HCT116 (cell line): ENCODE measurements at regions not wholly inside any gene's neighbourhood (a gene's known extent, or its start where the extent isn't known, plus 50 kb on each side); places are given as distances from the start of the nearest gene placed in this dataset.

Experiments used
- ATAC-seq: fragments of 200-7000 bp; cut with Tn5 transposase; 2 replicates; pipeline ENCODE4 v1.9.1; 2020; ENCODE audit warnings: mild to moderate bottlenecking, moderate library complexity
- BruUV-seq: library from RNA; stranded (reverse); fragments of 400-500 nt; replicated peaks from 2 replicates; lab custom pipeline; 2021; lab: Mats Ljungman, UMichigan
- CTCF ChIA-PET: fragments of 300-600 bp; sonication (Branson Sonifier 250); formaldehyde crosslinking; loops from one replicate; lab custom pipeline; 2021; ENCODE audit warnings: antibody characterized with exemption; lab: Charles Lee
- POLR2A ChIA-PET: fragments of 300-600, 350-600 bp; sonication (Branson Sonifier 250); formaldehyde crosslinking; loops from one replicate; lab custom pipeline; 2021; ENCODE audit warnings: antibody characterized with exemption; lab: Charles Lee
- RAD21 ChIA-PET, 2 experiments: fragments of 300-600 bp; sonication (Branson Sonifier 250); formaldehyde crosslinking; loops; one replicate each; lab custom pipeline; 2023; ENCODE audit warnings: low total read pairs in 2 of 2; ENCODE audit not compliant: uncharacterized antibody in 2 of 2, unreplicated experiment in 2 of 2, low non-redundant PET in 1 of 2; lab: Charles Lee
- DNase-seq: peaks from one replicate; pipeline ENCODE4 v3.0.0-alpha.2; 2010; ENCODE audit warnings: low read depth, low spot score
- H2AFZ ChIP-seq: fragments of 200-600 bp; shearing (Covaris generic), sonication (generic); 2 replicates; pipeline ENCODE4 v1.6.1; 2017; ENCODE audit warnings: low read depth, mixed run types, mixed read lengths, antibody characterized with exemption, low read length; ENCODE audit not compliant: poor library complexity, severe bottlenecking
- H3K27ac ChIP-seq: 2 replicates; pipeline ENCODE4 v1.5.1; 2012; ENCODE audit warnings: low read depth, low read length
- H3K27me3 ChIP-seq: fragments of 200-600 bp; sonication (generic); 2 replicates; pipeline ENCODE4 v1.6.1; 2016; ENCODE audit warnings: mixed run types, low read length, mixed read lengths; ENCODE audit not compliant: insufficient read depth
- H3K36me3 ChIP-seq, 2 experiments: fragments of 200-500 bp in 1 of 2; fragments of 200-600 bp in 1 of 2; sonication (Bioruptor generic) in 1 of 2; sonication (generic) in 1 of 2; 2 replicates each; pipeline versions ENCODE4 v1.5.1 to v1.6.1; 2014 to 2016; ENCODE audit warnings: low read length in 2 of 2, inconsistent platforms in 1 of 2, mixed read lengths in 1 of 2, mixed run types in 1 of 2; ENCODE audit not compliant: insufficient read depth in 2 of 2, control insufficient read depth in 1 of 2
- H3K4me1 ChIP-seq, 2 experiments: fragments of 200-600 bp in 1 of 2; sonication (generic) in 1 of 2; 2 replicates each; pipeline versions ENCODE4 v1.5.1 to v1.6.1; 2012 to 2017; ENCODE audit warnings: low read length in 2 of 2, inconsistent platforms in 1 of 2, mild to moderate bottlenecking in 1 of 2, mixed read lengths in 1 of 2, mixed run types in 1 of 2, moderate library complexity in 1 of 2; ENCODE audit not compliant: insufficient read depth in 2 of 2, control insufficient read depth in 1 of 2
- H3K4me2 ChIP-seq: fragments of 200-600 bp; sonication (generic); 2 replicates; pipeline ENCODE4 v1.6.1; 2017; ENCODE audit warnings: mixed run types, low read length, mixed read lengths
- H3K4me3 ChIP-seq, 2 experiments: fragments of 200-600 bp in 1 of 2; sonication (generic) in 1 of 2; replicated peaks in 1 of 2; 2 replicates each; pipeline ENCODE4 v1.5.1; 2011 to 2016; ENCODE audit warnings: low read length in 2 of 2, control low read depth in 1 of 2, low read depth in 1 of 2, mild to moderate bottlenecking in 1 of 2, mixed read lengths in 1 of 2, mixed run types in 1 of 2
- H3K79me2 ChIP-seq: fragments of 200-600 bp; sonication (generic); 2 replicates; pipeline ENCODE4 v1.6.1; 2017; ENCODE audit warnings: mild to moderate bottlenecking, mixed run types, low read length, moderate library complexity, mixed read lengths; ENCODE audit not compliant: insufficient read depth
- H3K9ac ChIP-seq: fragments of 200-600 bp; sonication (generic); 2 replicates; pipeline ENCODE4 v1.6.1; 2016; ENCODE audit warnings: low read length, mixed read lengths
- H3K9me2 ChIP-seq: fragments of 200-600 bp; sonication (generic), shearing (Covaris generic); 2 replicates; pipeline ENCODE4 v1.6.1; 2017; ENCODE audit warnings: mixed run types, mild to moderate bottlenecking, moderate library complexity; ENCODE audit not compliant: insufficient read depth
- H3K9me3 ChIP-seq, 2 experiments: fragments of 200-500 bp in 1 of 2; fragments of 200-600 bp in 1 of 2; sonication (Bioruptor generic) in 1 of 2; sonication (generic) in 1 of 2; 2 replicates each; pipeline ENCODE4 v1.6.1; 2014 to 2017; ENCODE audit warnings: low read length in 2 of 2, mixed read lengths in 2 of 2, inconsistent platforms in 1 of 2, low read depth in 1 of 2, mild to moderate bottlenecking in 1 of 2, mixed run types in 1 of 2, moderate library complexity in 1 of 2; ENCODE audit not compliant: control insufficient read depth in 1 of 2, insufficient read depth in 1 of 2
- H4K20me1 ChIP-seq: fragments of 200-600 bp; sonication (generic), shearing (Covaris generic); 2 replicates; pipeline ENCODE4 v1.6.1; 2017; ENCODE audit warnings: mixed run types, mild to moderate bottlenecking, moderate library complexity; ENCODE audit not compliant: insufficient read depth
- CBX3 ChIP-seq: IDR thresholded peaks from 2 replicates; pipeline ENCODE4 v1.6.1; 2012; ENCODE audit warnings: low read depth
- CEBPB ChIP-seq: IDR thresholded peaks from 2 replicates; pipeline ENCODE4 v1.6.1; 2012; ENCODE audit warnings: low read depth
- EGR1 ChIP-seq: IDR thresholded peaks from 2 replicates; pipeline ENCODE4 v1.6.1; 2012; ENCODE audit warnings: low read depth
- ELF1 ChIP-seq: IDR thresholded peaks from 2 replicates; pipeline ENCODE4 v1.6.1; 2012; ENCODE audit warnings: low read depth, borderline replicate concordance
- EZH2phosphoT487 ChIP-seq: fragments of 200-600 bp; IDR thresholded peaks from 2 replicates; pipeline ENCODE4 v1.6.1; 2018; ENCODE audit warnings: antibody characterized with exemption, borderline replicate concordance
- FOSL1 ChIP-seq: IDR thresholded peaks from 2 replicates; pipeline ENCODE4 v1.6.1; 2012; ENCODE audit warnings: low read depth
- JUND ChIP-seq: IDR thresholded peaks from 2 replicates; pipeline ENCODE4 v1.6.1; 2012
- MAX ChIP-seq: IDR thresholded peaks from 2 replicates; pipeline ENCODE4 v1.6.1; 2012
- POLR2AphosphoS5 ChIP-seq: IDR thresholded peaks from 2 replicates; pipeline ENCODE4 v1.6.1; 2011; ENCODE audit warnings: mild to moderate bottlenecking, low read depth, low read length, moderate library complexity
- RAD21 ChIP-seq: IDR thresholded peaks from 2 replicates; pipeline ENCODE4 v1.6.1; 2012; ENCODE audit warnings: low read depth, mild to moderate bottlenecking
- SIN3A ChIP-seq: IDR thresholded peaks from 2 replicates; pipeline ENCODE4 v1.6.1; 2012; ENCODE audit warnings: low read depth
- SRF ChIP-seq: IDR thresholded peaks from 2 replicates; pipeline ENCODE4 v1.6.1; 2012; ENCODE audit warnings: low read depth
- TCF7L2 ChIP-seq: IDR thresholded peaks from 2 replicates; pipeline ENCODE4 v1.7.0; 2011; ENCODE audit warnings: borderline replicate concordance, inconsistent platforms; ENCODE audit not compliant: insufficient read depth, insufficient read length; ENCODE audit errors: extremely low read depth
- YY1 ChIP-seq: IDR thresholded peaks from 2 replicates; pipeline ENCODE4 v1.6.1; 2011; ENCODE audit warnings: low read length, low read depth, moderate library complexity, mild to moderate bottlenecking; ENCODE audit not compliant: insufficient replicate concordance; ENCODE audit errors: extremely low read depth
- ZFX ChIP-seq: fragments of 450-650 bp; IDR thresholded peaks from 2 replicates; pipeline ENCODE4 v1.6.1; 2017
- ZNF274 ChIP-seq: fragments of 200-500 bp; sonication (Bioruptor generic); IDR thresholded peaks from 2 replicates; pipeline ENCODE4 v1.6.1; 2014; ENCODE audit warnings: mild to moderate bottlenecking, low read depth, low read length, inconsistent platforms
- intact Hi-C: fragments of 100-400 bp; cut with micrococcal nuclease; formaldehyde crosslinking; loops from 2 replicates; pipeline ENCODE4 v1.10.0; 2022
- TF ChIP-seq, protein P1 (sequence below): IDR thresholded peaks from 2 replicates; pipeline ENCODE4 v1.6.1; 2012
- TF ChIP-seq, protein P2 (sequence below), 3 experiments: fragments of 200-600 bp in 1 of 3; sonication (generic) in 1 of 3; IDR thresholded peaks in 2 of 3; conservative IDR thresholded peaks in 1 of 3; 2 replicates each; pipeline ENCODE4 v1.5.1; 2012 to 2017; ENCODE audit warnings: low read depth in 2 of 3, low read length in 2 of 3, antibody characterized with exemption in 1 of 3, borderline replicate concordance in 1 of 3, control low read depth in 1 of 3, mild to moderate bottlenecking in 1 of 3, mixed read lengths in 1 of 3, mixed run types in 1 of 3, moderate library complexity in 1 of 3; ENCODE audit not compliant: insufficient read depth in 1 of 3
- TF ChIP-seq, protein P3 (sequence below): IDR thresholded peaks from 2 replicates; pipeline ENCODE4 v1.6.1; 2012; ENCODE audit warnings: low read depth
- TF ChIP-seq, protein P4 (sequence below): IDR thresholded peaks from 2 replicates; pipeline ENCODE4 v1.6.1; 2011; ENCODE audit warnings: mild to moderate bottlenecking, low read length, moderate library complexity; ENCODE audit not compliant: insufficient replicate concordance; ENCODE audit errors: extremely low read depth

DNA sequence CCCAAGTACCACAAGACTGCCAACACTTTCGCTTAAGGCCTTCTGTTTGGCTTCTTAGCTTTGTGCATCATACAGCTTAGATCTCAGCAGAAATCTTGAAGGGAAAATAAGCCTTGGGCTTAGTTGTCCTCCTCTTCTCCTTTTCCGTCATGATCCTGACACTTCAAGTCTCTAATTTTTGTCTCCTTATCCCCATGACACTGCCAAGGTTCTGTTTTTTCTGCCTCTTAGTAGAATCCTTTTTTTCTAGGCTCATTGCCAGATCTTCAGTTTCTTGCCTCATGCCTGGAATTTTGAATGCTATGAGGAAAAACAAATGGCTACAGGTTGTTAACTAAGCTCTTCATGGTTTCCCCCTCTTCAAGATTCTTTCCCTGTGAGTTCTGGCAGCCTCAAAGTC lies 450.4 kb downstream of the LRFN5 start:
- H3K36me3 ChIP-seq: no peaks in the 10 kb centered on the region
- H4K20me1 ChIP-seq: no peaks in the 10 kb centered on the region
- no peaks in the 10 kb centered on the region for H3K79me2 ChIP-seq
- no peak for DNase-seq
- H3K9me2 ChIP-seq: no peaks in the 10 kb centered on the region
- no peak overlapping the region for H3K4me3 ChIP-seq
- no peak overlapping the region for H2AFZ ChIP-seq
- BruUV-seq: no TSS peak
- ChIA-PET RAD21 (no interaction called here), CTCF (no interaction called here), POLR2A (no interaction called here)
- intact Hi-C loops: no loop called here
- H3K9me3 ChIP-seq: no peaks in the 10 kb centered on the region
- H3K4me1 ChIP-seq: no peaks in the 10 kb centered on the region
- H3K27me3 ChIP-seq: no peaks in the 10 kb centered on the region
- ATAC-seq: no peak
- no peak overlapping the region for H3K4me2 ChIP-seq
- no peak overlapping the region for H3K27ac ChIP-seq
- H3K9ac ChIP-seq: no peak overlapping the region
- TF ChIP-seq, protein P1, sequence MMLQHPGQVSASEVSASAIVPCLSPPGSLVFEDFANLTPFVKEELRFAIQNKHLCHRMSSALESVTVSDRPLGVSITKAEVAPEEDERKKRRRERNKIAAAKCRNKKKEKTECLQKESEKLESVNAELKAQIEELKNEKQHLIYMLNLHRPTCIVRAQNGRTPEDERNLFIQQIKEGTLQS: no peak
- no peak for TF ChIP-seq ZFX
- TF ChIP-seq, protein P2, sequence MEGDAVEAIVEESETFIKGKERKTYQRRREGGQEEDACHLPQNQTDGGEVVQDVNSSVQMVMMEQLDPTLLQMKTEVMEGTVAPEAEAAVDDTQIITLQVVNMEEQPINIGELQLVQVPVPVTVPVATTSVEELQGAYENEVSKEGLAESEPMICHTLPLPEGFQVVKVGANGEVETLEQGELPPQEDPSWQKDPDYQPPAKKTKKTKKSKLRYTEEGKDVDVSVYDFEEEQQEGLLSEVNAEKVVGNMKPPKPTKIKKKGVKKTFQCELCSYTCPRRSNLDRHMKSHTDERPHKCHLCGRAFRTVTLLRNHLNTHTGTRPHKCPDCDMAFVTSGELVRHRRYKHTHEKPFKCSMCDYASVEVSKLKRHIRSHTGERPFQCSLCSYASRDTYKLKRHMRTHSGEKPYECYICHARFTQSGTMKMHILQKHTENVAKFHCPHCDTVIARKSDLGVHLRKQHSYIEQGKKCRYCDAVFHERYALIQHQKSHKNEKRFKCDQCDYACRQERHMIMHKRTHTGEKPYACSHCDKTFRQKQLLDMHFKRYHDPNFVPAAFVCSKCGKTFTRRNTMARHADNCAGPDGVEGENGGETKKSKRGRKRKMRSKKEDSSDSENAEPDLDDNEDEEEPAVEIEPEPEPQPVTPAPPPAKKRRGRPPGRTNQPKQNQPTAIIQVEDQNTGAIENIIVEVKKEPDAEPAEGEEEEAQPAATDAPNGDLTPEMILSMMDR (IDR thresholded peaks at IDR 0.05 in 2 of 3, conservative IDR thresholded peaks at IDR 0.05 in 1 of 3; ENCODE audit: borderline replicate concordance in 1 of 3, insufficient read depth in 1 of 3, low read depth in 2 of 3, low read length in 2 of 3): no peak
- no peak for TF ChIP-seq TCF7L2
- TF ChIP-seq SRF: no peak
- TF ChIP-seq, protein P3, sequence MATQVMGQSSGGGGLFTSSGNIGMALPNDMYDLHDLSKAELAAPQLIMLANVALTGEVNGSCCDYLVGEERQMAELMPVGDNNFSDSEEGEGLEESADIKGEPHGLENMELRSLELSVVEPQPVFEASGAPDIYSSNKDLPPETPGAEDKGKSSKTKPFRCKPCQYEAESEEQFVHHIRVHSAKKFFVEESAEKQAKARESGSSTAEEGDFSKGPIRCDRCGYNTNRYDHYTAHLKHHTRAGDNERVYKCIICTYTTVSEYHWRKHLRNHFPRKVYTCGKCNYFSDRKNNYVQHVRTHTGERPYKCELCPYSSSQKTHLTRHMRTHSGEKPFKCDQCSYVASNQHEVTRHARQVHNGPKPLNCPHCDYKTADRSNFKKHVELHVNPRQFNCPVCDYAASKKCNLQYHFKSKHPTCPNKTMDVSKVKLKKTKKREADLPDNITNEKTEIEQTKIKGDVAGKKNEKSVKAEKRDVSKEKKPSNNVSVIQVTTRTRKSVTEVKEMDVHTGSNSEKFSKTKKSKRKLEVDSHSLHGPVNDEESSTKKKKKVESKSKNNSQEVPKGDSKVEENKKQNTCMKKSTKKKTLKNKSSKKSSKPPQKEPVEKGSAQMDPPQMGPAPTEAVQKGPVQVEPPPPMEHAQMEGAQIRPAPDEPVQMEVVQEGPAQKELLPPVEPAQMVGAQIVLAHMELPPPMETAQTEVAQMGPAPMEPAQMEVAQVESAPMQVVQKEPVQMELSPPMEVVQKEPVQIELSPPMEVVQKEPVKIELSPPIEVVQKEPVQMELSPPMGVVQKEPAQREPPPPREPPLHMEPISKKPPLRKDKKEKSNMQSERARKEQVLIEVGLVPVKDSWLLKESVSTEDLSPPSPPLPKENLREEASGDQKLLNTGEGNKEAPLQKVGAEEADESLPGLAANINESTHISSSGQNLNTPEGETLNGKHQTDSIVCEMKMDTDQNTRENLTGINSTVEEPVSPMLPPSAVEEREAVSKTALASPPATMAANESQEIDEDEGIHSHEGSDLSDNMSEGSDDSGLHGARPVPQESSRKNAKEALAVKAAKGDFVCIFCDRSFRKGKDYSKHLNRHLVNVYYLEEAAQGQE: no peak
- TF ChIP-seq POLR2AphosphoS5: no peak
- TF ChIP-seq JUND: no peak
- no peak for TF ChIP-seq CBX3
- no peak for TF ChIP-seq MAX
- no peak for TF ChIP-seq ELF1
- no peak for TF ChIP-seq RAD21
- no peak for TF ChIP-seq FOSL1
- TF ChIP-seq, protein P4, sequence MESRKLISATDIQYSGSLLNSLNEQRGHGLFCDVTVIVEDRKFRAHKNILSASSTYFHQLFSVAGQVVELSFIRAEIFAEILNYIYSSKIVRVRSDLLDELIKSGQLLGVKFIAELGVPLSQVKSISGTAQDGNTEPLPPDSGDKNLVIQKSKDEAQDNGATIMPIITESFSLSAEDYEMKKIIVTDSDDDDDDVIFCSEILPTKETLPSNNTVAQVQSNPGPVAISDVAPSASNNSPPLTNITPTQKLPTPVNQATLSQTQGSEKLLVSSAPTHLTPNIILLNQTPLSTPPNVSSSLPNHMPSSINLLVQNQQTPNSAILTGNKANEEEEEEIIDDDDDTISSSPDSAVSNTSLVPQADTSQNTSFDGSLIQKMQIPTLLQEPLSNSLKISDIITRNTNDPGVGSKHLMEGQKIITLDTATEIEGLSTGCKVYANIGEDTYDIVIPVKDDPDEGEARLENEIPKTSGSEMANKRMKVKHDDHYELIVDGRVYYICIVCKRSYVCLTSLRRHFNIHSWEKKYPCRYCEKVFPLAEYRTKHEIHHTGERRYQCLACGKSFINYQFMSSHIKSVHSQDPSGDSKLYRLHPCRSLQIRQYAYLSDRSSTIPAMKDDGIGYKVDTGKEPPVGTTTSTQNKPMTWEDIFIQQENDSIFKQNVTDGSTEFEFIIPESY: no peak
- no peak for TF ChIP-seq EZH2phosphoT487
- no peak for TF ChIP-seq SIN3A
- no peak for TF ChIP-seq CEBPB
- TF ChIP-seq YY1: no peak
- no peak for TF ChIP-seq ZNF274
- no peak for TF ChIP-seq EGR1
